ENCODE measurements at regions not wholly inside any gene's neighbourhood (a gene's known extent, or its start where the extent isn't known, plus 50 kb on each side); places are given as distances from the start of the nearest gene placed in this dataset.

GRCh38 chr19:28449803-28450202 lies 763.1 kb downstream of the UQCRFS1 start:
- no peak for TF ChIP-seq POLR2AphosphoS5 (IDR thresholded peaks at IDR 0.05)
- no peak for TF ChIP-seq CTCF (IDR thresholded peaks at IDR 0.05)
- TF ChIP-seq POLR2A (IDR thresholded peaks at IDR 0.05), result no peak

GRCh38 chr19:28446511-28446910 lies 766.4 kb downstream of the UQCRFS1 start:
- no peaks in the 10 kb centered on the region for H3K9me3 ChIP-seq
- no peak for TF ChIP-seq POLR2A (IDR thresholded peaks at IDR 0.05)
- TF ChIP-seq CTCF (IDR thresholded peaks at IDR 0.05), result no peak
- no peak for TF ChIP-seq POLR2AphosphoS5 (IDR thresholded peaks at IDR 0.05)
- H3K27ac ChIP-seq, result no peak overlapping the region
- no peak for DNase-seq (ENCODE audit: low spot score in 2 of 2)
- H3K4me3 ChIP-seq, result no peak overlapping the region
- intact Hi-C loops (cut with DNase I; ENCODE audit: low total_unique reads), result no loop called here
- no peaks in the 10 kb centered on the region for H3K27me3 ChIP-seq
- H3K4me1 ChIP-seq, result no peaks in the 10 kb centered on the region
- H3K36me3 ChIP-seq, result no peaks in the 10 kb centered on the region

More at GRCh38 chr19:28449803-28450202, 763.1 kb downstream of the UQCRFS1 start:
- Histone ChIP-seq H3K4me1 (no peaks in the 10 kb centered on the region), H3K36me3 (no peaks in the 10 kb centered on the region), H3K9me3 (no peaks in the 10 kb centered on the region), H3K27me3 (no peaks in the 10 kb centered on the region), H3K27ac (no peak overlapping the region), H3K4me3 (no peak overlapping the region)
- intact Hi-C loops (cut with DNase I; ENCODE audit: low total_unique reads), result no loop called here
- DNase-seq (ENCODE audit: low spot score in 2 of 2), result no peak

GRCh38 chr19:28445826-28446225 lies 767.1 kb downstream of the UQCRFS1 start:
- H3K27me3 ChIP-seq, result no peaks in the 10 kb centered on the region
- H3K4me3 ChIP-seq, result no peak overlapping the region
- H3K27ac ChIP-seq, result no peak overlapping the region
- TF ChIP-seq POLR2A (IDR thresholded peaks at IDR 0.05) (no peak), CTCF (IDR thresholded peaks at IDR 0.05) (no peak), POLR2AphosphoS5 (IDR thresholded peaks at IDR 0.05) (no peak)
- no peaks in the 10 kb centered on the region for H3K9me3 ChIP-seq
- intact Hi-C loops (cut with DNase I; ENCODE audit: low total_unique reads), result no loop called here
- no peak for DNase-seq (ENCODE audit: low spot score in 2 of 2)
- H3K4me1 ChIP-seq, result no peaks in the 10 kb centered on the region
- H3K36me3 ChIP-seq, result no peaks in the 10 kb centered on the region

- Histone ChIP-seq H3K4me3 (no peak overlapping the region), H3K4me1 (no peaks in the 10 kb centered on the region), H3K27me3 (no peaks in the 10 kb centered on the region), H3K36me3 (no peaks in the 10 kb centered on the region), H3K9me3 (no peaks in the 10 kb centered on the region), H3K27ac (no peak overlapping the region)
- DNase-seq (ENCODE audit: low spot score in 2 of 2), result no peak
- intact Hi-C loops (cut with DNase I; ENCODE audit: low total_unique reads), result no loop called here
- TF ChIP-seq CTCF (IDR thresholded peaks at IDR 0.05) (no peak), POLR2AphosphoS5 (IDR thresholded peaks at IDR 0.05) (no peak), POLR2A (IDR thresholded peaks at IDR 0.05) (no peak)
These were observed 768.6 kb downstream of the UQCRFS1 start for GRCh38 chr19:28444362-28444761.

GRCh38 chr19:28443361-28443760 lies 769.6 kb downstream of the UQCRFS1 start:
- intact Hi-C loops (cut with DNase I; ENCODE audit: low total_unique reads), result no loop called here
- Histone ChIP-seq H3K9me3 (no peaks in the 10 kb centered on the region), H3K36me3 (no peaks in the 10 kb centered on the region), H3K27ac (no peak overlapping the region), H3K4me3 (no peak overlapping the region), H3K4me1 (no peaks in the 10 kb centered on the region), H3K27me3 (no peaks in the 10 kb centered on the region)
- TF ChIP-seq POLR2AphosphoS5 (IDR thresholded peaks at IDR 0.05) (no peak), POLR2A (IDR thresholded peaks at IDR 0.05) (no peak), CTCF (IDR thresholded peaks at IDR 0.05) (no peak)
- DNase-seq (ENCODE audit: low spot score in 2 of 2), result no peak
